COR-L47 (cell line): ENCODE measurements at regions not wholly inside any gene's neighbourhood (a gene's known extent, or its start where the extent isn't known, plus 50 kb on each side); places are given as distances from the start of the nearest gene placed in this dataset.

ENCODE experiments used
- DNase-seq: peaks from one replicate; lab custom pipeline; 2025; lab: John Stamatoyannopoulos, UW

DNA sequence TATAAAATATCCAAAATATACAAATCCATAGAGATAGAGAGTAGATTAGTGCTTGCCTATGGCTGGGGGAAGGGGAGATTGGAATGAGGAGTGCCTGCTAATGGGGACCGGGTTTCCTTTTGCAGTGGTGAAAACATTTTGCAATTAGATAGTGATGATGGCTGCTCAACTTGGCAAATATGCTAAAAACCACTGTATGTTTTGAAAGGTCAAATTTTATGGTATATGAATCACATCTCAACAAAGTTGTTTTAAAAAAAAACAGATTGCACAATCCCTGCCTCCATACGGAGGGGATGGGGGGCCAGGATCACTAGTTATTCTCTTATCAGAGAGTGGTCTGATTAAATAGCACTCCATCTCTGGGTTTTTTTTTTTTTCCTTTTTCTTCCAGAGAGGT, 76.9 kb upstream of the RIPOR2 start:
- no peak for DNase-seq

DNA sequence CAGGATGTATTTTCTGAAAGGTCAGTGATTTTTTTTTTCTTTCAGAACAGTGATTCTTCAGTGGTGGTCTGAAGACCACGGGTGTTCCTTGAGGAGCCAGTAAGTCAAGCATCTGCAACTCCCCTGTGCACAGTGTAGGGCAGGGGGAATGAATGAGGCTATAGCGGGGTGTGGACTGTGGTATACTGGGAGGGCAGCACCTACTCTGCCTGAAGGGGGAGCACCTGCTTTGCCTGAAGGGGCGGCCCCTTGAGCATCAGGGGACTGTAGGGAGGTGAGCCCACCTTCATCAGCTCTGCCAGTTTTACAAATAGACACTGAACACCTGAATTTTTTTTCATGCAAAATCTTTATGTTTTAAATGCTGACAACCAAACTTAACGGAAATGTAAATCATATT, 77.5 kb upstream of the RIPOR2 start:
- no peak for DNase-seq

DNA sequence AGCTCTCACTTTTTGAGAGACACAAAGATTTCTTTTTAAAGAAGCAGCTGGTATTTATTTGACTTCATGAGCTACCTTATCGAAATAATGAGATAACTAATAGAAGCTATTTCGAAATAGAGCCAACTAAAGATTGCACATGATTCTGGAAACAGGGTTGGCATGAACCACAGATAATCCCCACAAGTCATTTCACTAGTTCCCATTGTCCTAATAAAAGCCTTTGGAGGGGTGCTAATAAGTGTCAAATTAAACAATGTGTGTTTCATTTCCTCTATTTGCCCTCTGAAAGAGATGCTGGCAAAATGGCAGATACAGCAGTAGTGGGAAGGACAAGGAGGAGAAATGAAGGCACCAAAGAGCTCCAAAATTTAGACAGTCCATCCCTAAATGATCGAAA, 78.6 kb upstream of the RIPOR2 start:
- DNase-seq: no peak

DNA sequence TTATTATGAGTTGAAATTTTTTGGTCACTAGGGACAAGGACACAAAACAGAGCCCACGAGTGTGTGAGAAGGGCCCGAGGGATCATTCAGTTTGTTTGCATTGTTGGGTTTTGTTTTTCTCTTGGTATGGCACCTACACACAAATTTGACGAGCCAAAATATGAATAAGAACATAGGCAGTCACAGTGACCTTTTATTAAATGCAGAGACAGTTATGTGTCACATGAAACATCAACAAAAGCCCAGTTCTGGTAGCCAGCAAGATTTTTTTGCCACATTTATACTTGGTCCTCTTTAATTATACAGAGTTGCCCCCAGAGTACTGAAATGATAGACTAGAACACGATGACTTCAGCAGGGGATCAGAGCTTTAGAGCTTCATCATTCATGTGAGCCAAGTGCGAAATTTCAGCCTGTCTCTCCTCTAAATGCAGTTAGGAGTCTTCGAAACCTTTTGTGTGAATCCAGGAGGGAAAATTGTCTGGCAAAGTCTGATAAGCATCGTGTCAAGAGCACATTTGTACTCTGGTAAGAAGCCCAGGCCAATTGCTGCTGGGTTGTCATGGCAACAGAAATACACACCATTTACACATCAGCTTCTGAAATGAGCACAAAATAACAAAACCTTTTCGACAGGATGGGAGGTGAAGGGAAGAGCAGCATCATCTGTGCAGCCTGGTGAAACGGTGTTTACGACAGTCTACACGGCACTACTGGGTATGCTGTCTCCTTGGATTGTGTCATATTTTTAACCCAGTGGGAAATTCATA, 79.2 kb upstream of the RIPOR2 start:
- DNase-seq: peak; percentile 35

DNA sequence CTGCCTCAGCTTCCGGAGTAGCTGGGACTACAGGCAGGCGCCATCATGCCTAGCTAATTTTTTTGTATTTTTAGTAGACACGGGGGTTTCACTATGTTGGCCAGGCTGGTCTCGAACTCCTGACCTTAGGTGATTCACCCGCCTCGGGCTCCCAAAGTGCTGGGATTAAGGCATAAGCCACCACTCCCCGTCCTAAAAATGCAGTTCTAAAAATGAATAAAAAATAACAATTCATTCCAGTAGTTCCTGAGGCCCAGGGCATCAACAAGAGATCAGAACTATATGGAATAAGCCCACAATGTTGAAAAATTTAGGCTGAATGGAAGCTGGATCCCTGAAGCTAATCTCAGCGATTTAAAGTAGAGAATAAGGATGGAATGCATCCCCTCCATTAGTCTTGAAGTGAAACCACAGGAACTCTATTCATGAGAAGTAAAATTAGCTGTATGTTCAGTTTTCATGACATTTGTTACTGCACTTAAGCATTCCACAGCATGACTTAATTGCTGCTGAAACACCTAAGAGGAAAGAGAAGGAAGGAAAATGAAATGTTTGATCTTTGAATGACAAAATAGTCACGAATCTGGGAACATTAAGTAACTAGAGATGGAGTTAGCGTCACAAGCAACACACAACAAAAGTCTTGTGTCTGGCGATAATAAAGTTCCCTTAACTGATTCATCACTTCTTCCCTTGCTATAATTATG, 80.4 kb upstream of the RIPOR2 start:
- no peak for DNase-seq

DNA sequence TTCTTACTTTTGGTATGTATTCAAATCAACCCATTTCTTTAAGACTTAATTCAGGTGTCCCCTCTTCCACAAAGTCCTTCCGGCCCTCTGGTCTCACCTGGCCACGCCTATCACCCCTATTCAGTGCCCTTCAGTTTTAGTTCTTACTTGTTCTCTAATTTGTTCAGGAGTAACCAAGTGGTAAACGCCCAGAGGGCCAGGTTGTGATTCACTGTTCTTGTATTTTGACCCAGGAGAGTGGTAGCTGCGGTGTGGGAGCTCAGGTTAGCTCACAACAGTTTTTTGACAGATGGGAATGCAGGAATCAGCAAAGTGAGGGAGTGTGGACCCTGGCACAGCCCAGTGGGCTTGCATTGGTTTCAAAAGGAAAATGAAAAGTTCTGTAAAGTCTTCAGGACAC, 81.7 kb upstream of the RIPOR2 start:
- DNase-seq: no peak

DNA sequence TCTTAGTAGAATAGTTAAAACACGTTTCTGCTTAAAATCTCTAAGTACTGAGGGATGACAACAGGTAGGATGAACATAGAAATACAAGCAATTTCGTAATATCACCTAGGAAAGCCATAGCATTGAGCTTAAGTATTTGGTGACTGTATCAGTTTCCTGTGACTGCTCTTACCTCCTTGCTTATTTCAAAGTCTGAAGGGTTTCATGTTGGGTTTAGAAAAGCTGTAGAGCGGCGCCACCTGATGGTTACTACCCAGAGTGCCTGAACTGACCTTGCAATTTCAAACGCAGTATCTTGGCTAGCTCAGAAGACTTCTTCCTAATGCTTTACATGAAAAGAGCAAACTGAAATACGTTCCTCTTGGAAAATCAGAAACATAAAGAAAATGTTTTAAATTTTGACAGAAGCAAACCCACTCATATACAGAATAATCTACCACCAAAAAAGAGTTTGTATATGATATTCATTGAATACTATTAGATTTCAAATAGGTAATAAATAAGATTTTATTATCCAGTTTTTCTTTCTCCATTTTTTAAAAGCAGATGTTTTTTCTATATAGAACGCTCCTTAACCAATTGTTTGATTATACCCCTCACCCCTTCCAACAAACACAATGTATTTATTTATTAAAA, 82.3 kb upstream of the RIPOR2 start:
- DNase-seq: peak; percentile 30

DNA sequence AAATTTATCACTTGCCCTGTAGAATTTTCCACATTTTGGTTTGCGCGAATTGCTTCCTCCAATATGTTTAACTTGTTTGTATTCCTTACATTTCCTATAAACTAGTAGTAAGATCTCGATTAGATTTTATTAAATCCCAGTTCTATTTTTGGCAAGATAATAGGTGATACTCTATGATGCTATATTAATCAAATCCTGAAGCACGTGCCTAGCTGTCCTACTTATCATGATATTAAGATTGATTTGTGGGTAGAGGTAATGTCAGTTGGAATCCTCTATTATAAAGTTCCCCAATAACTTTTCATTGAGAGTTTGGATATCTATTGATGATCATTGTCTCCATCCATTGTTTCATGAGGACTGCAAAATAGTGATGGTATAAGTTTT, 82.8 kb upstream of the RIPOR2 start:
- no peak for DNase-seq

- DNase-seq: no peak
Observed at GRCh38 chr6:25022140-25022553, 86.4 kb upstream of the RIPOR2 start.

DNA sequence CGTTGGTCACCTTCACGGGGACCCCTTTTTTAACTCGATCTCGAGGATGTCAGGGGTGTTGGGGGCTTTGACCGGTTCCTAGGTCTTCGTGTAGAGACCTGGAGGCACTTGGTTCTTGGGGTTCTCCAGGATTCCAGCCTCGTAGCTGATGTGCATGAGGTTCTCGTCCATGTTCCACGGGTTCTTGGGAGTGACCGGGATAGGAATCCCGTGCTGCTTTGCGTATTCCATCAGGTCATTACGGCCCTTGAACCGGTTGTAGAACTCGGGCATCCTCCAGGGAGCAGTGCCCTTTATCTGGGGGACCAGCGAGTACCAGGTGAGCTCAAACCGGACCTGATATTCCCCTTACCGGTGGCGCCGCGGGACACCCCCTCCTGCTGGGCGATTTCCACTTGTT, 88.0 kb upstream of the RIPOR2 start:
- no peak for DNase-seq

DNA sequence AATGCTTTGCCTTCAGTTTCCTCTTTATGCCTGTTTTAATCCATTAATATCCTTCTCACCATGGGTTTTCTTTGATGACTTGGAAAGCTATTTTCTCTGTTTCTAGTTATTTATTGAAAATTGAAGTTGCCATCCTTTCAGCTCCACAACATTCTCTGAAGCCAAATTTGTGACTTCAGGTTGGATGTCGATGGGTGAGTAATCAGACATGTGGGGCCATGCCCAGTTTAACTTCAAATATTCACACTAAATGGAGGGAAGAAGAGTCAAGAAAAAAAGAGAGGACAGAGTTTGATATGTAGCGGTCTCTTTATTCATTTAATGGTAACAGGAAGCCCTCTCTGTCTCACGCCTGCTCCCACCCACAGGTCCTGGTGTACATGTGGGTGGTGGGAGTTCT, 89.1 kb upstream of the RIPOR2 start:
- DNase-seq: no peak

DNA sequence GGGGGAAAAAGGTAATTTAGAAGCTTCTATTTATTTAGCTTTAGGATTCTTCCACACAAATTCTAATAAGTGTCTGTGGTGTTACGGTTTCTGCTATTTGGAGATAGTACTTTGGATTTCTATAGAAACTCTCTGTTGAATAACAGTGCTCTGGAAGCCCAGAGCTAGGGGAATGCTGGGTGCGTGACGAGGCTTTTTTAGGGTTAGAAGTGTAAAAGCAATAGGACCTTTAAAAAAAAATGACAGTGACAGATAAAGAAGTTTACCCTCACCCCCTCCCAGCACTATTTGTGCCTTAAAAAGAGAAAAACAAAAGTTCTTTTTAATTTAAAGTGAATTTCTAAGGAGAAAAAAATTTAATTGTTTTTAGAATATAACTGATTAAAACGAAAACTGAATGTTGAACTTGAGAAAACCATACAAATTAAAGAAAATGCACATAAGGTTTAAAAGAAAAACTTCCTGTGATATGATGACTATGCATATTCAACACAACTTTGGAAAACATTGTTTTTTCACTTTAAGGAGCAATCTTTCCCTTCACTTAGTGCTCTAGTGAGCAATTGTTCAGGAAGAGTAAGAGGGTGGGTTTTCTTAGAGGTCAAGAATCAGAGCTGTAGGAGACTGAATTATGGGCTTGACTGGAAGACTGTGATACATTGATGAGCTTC, 89.6 kb upstream of the RIPOR2 start:
- no peak for DNase-seq

DNA sequence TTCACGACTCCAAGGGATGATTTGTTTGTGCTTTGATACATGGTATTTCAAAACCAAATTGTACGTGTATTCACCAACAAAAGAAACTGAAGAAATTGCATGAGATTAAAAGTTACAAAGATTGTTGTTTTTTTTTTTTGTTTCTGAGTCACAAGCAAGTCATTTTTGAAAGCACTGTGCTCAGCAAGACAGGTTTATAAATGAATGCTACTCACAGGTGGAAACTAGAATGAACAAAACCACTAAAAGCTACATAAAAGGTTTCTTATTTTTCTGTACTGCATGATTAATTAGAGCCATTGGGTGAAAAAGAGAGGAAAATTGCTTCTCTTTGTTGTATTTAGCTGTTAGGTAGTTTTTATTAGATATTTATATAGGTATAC, 90.2 kb upstream of the RIPOR2 start:
- no peak for DNase-seq

GRCh38 chr6:25026723-25027122, 91.0 kb upstream of the RIPOR2 start:
- peak; percentile 18 for DNase-seq

GRCh38 chr6:25027221-25027916, 91.6 kb upstream of the RIPOR2 start:
- no peak for DNase-seq

DNA sequence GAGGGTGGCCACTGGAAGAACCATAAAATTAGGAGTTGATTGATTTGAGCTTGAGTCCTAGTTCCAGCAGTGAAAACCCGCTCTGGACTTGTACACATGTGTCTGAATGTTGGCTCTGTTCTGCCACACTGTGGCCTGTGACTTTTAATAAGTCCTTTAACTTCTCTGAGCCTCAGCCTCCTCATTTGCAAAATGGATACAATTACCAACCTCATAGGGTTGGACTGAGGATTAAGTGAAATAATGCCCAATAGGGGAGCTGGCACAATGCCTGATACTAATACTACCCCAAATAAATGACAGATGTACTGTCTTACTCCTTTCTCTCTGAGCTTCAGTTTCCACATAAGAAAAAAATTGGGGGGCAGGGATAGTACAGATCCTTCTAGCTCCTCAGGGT, 92.6 kb upstream of the RIPOR2 start:
- DNase-seq: peak; percentile 15

DNA sequence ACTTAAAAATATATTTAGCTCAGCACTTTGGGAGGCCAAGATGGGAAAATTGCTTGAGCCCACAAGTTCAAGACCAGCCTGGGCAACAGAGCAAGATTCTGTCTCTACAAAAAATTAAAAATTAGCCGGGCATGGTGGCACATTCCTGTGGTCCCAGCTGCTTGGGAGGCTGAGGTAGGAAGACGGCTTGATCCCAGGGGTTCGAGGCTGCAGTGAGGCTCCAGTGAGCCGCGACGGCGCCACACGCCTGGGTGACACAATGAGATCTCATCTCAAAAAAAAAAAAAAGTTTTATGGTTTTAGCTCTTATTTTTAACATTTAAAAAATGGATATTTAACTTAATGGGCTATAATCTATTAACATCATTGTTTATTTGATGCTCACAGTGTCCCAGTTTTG, 97.2 kb upstream of the RIPOR2 start:
- no peak for DNase-seq

DNA sequence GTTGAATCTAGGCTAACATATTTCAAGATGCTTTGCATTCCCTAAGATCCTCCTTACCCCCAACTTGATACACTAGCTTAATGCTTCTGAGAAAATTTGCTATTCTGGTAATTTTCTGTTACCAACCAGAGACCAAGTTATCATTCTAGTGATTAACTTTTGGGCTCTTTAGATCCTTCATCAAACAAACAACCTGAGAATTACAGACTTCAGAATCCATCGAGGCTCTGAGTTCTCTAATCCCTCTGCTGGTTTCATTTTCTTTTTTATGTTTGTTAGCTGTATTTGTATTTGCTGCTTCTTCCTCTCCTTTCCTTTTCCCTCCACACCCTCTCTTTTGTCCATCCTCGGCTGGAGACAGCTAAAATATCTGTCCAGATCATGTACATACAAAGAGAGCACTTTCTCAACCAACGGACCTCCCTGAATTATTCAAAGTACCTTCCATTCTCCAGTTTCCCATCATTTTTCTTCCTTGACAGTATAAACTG, 98.7 kb upstream of the RIPOR2 start:
- no peak for DNase-seq

DNA sequence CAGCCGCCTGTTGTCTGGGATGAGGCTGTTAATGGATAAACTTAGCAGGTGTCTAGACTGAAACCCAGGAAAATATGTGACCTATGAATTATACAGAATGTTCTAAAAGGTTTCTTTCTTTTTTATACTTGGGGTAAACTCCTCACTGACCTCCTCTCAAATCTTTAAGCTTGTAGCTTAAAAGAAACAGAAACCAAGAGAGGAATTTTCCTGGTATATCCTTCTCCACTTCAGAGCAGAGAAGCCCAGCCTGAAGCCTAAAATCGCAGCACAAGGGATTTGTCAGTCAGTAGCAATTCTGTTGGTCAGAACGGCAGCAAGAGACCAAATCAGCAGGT, 99.4 kb upstream of the RIPOR2 start:
- DNase-seq: no peak

- DNase-seq: no peak
Observed at GRCh38 chr6:25035512-25036435, 100.0 kb upstream of the RIPOR2 start.

DNA sequence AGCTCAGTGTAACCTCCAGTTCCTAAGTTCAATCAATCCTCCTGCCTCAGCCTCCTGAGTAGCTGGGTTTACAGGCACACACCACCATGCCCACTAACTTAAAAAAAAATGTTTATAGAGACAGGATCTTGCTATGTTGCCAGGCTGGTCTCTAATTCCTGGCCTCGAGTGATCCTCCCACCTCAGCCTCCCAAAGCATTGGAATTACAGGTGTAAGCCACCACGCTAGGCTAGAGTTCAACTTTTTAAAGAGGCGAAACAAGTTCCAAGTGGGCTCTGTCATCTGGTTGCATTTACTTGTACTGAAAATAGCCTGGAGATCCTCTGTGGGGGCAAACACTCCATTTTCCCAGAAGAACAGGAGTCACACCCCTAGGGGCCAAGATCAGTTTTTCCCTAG, 100.7 kb upstream of the RIPOR2 start:
- DNase-seq: no peak
